ENCODE measurements at regions not wholly inside any gene's neighbourhood (a gene's known extent, or its start where the extent isn't known, plus 50 kb on each side); places are given as distances from the start of the nearest gene placed in this dataset.

GRCh38 chr10:55146032-55146431 is 345.0 kb upstream of the PCDH15 start:
- intact Hi-C loops (cut with DNase I), result no loop called here
- Histone ChIP-seq H3K36me3 (no peaks in the 10 kb centered on the region), H3K4me3 (no peak overlapping the region), H3K27me3 (no peaks in the 10 kb centered on the region), H3K4me1 (no peaks in the 10 kb centered on the region), H3K9me3 (no peaks in the 10 kb centered on the region), H3K9ac (ENCODE audit: low read depth in 2 of 2, low read length in 2 of 2) (no peak overlapping the region), H3K27ac (no peak overlapping the region)
- DNase-seq, result no peak
- TF ChIP-seq, protein P1, sequence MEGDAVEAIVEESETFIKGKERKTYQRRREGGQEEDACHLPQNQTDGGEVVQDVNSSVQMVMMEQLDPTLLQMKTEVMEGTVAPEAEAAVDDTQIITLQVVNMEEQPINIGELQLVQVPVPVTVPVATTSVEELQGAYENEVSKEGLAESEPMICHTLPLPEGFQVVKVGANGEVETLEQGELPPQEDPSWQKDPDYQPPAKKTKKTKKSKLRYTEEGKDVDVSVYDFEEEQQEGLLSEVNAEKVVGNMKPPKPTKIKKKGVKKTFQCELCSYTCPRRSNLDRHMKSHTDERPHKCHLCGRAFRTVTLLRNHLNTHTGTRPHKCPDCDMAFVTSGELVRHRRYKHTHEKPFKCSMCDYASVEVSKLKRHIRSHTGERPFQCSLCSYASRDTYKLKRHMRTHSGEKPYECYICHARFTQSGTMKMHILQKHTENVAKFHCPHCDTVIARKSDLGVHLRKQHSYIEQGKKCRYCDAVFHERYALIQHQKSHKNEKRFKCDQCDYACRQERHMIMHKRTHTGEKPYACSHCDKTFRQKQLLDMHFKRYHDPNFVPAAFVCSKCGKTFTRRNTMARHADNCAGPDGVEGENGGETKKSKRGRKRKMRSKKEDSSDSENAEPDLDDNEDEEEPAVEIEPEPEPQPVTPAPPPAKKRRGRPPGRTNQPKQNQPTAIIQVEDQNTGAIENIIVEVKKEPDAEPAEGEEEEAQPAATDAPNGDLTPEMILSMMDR (IDR thresholded peaks at IDR 0.05), result no peak

DNA sequence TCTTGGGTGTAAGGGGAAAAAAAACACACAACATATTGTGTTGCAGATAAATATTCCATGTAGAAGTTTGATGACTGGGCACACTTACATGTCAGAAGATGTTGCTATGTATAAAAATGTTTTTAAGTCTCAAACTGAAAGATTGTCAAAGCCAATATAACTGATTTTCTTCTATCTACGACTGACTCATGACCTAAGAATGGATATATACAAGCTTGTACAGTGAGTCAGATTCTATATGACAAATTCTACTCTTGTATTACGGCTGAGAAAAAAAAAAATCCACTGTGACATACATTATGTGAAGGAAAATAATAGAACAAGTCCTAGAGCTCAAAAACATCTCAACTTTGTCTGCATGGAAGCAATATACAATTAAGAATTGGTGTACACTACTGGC is 343.0 kb upstream of the PCDH15 start:
- Histone ChIP-seq H3K4me1 (no peaks in the 10 kb centered on the region), H3K4me3 (no peak overlapping the region), H3K9me3 (no peaks in the 10 kb centered on the region), H3K27me3 (no peaks in the 10 kb centered on the region), H3K36me3 (no peaks in the 10 kb centered on the region), H3K27ac (no peak overlapping the region), H3K9ac (ENCODE audit: low read depth in 2 of 2, low read length in 2 of 2) (no peak overlapping the region)
- TF ChIP-seq, protein P1 (IDR thresholded peaks at IDR 0.05), result no peak
- DNase-seq, result no peak
- intact Hi-C loops (cut with DNase I), result no loop called here

DNA sequence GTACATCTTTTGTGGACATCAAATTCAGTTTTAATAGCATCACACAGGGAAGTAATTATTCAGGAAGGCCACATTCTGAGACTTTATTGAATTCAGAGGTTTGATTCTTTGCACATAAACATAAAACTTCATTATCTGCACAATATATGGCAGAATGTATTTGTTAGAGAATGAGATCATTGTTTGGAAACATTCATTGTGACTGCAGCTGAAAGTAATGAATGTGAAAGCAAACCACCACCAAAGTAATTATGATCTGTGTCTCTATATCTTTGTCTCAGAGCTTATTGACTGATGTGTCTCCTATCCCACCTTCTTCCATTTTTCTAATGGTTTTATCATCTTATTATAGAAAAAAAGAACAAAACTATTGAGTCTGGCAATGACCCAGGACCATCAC is 340.9 kb upstream of the PCDH15 start:
- intact Hi-C loops (cut with DNase I), result no loop called here
- DNase-seq, result no peak
- no peaks in the 10 kb centered on the region for H3K4me1 ChIP-seq
- H3K4me3 ChIP-seq, result no peak overlapping the region
- TF ChIP-seq, protein P1 (IDR thresholded peaks at IDR 0.05), result no peak
- H3K27me3 ChIP-seq, result no peaks in the 10 kb centered on the region
- no peaks in the 10 kb centered on the region for H3K36me3 ChIP-seq
- no peak overlapping the region for H3K27ac ChIP-seq
- no peaks in the 10 kb centered on the region for H3K9me3 ChIP-seq
- H3K9ac ChIP-seq (ENCODE audit: low read depth in 2 of 2, low read length in 2 of 2), result no peak overlapping the region

- Histone ChIP-seq H3K4me1 (no peaks in the 10 kb centered on the region), H3K27ac (no peak overlapping the region), H3K9me3 (no peaks in the 10 kb centered on the region), H3K36me3 (no peaks in the 10 kb centered on the region), H3K4me3 (no peak overlapping the region), H3K9ac (ENCODE audit: low read depth in 2 of 2, low read length in 2 of 2) (no peak overlapping the region), H3K27me3 (no peaks in the 10 kb centered on the region)
- TF ChIP-seq, protein P1 (IDR thresholded peaks at IDR 0.05), result no peak
- DNase-seq, result no peak
- intact Hi-C loops (cut with DNase I), result no loop called here
Measured at GRCh38 chr10:55137063-55137462, 336.0 kb upstream of the PCDH15 start.

- no peaks in the 10 kb centered on the region for H3K4me1 ChIP-seq
- intact Hi-C loops (cut with DNase I), result no loop called here
- H3K9me3 ChIP-seq, result no peaks in the 10 kb centered on the region
- TF ChIP-seq, protein P1 (IDR thresholded peaks at IDR 0.05), result no peak
- H3K4me3 ChIP-seq, result no peak overlapping the region
- no peaks in the 10 kb centered on the region for H3K36me3 ChIP-seq
- H3K9ac ChIP-seq (ENCODE audit: low read depth in 2 of 2, low read length in 2 of 2), result no peak overlapping the region
- no peak overlapping the region for H3K27ac ChIP-seq
- DNase-seq, result no peak
- H3K27me3 ChIP-seq, result no peaks in the 10 kb centered on the region
Measured at GRCh38 chr10:55104738-55105137, 303.7 kb upstream of the PCDH15 start.

DNA sequence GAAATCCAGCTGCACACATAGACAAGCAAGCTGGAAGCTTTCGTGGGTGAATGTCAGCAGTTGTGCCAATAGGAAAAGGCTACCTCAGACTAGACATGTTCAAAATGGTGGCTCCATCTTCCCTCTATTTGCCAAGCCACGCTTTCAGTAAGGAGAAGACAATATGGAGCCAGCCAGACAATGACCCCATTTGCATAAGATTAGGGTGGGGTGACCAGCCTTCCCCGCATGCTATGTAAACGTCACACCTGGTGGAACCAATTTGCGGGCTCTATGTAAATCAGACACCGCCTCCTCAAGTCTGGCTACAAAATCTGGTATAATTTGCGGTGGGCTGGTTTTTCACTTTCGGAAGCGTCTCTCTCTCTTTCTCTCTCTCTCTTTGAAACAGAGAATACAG is 297.4 kb upstream of the PCDH15 start:
- TF ChIP-seq, protein P1 (IDR thresholded peaks at IDR 0.05), result no peak
- no peaks in the 10 kb centered on the region for H3K36me3 ChIP-seq
- no peak overlapping the region for H3K9ac ChIP-seq (ENCODE audit: low read depth in 2 of 2, low read length in 2 of 2)
- no peaks in the 10 kb centered on the region for H3K9me3 ChIP-seq
- no peaks in the 10 kb centered on the region for H3K4me1 ChIP-seq
- no peak overlapping the region for H3K27ac ChIP-seq
- DNase-seq, result no peak
- intact Hi-C loops (cut with DNase I), result no loop called here
- no peaks in the 10 kb centered on the region for H3K27me3 ChIP-seq
- no peak overlapping the region for H3K4me3 ChIP-seq
